GM12891 (cell line): ENCODE measurements at regions not wholly inside any gene's neighbourhood (a gene's known extent, or its start where the extent isn't known, plus 50 kb on each side); places are given as distances from the start of the nearest gene placed in this dataset.

Source experiments
- PAX5 ChIP-seq: IDR thresholded peaks from 2 replicates; pipeline ENCODE4 v1.6.1; 2011; ENCODE audit warnings: low read length, moderate library complexity, mild to moderate bottlenecking; ENCODE audit not compliant: insufficient read depth, severe bottlenecking
- POLR2A ChIP-seq: IDR thresholded peaks from 2 replicates; pipeline ENCODE4 v1.6.1; 2011; ENCODE audit warnings: low read depth, low read length, control low read depth
- POLR2AphosphoS5 ChIP-seq: IDR thresholded peaks from 2 replicates; pipeline ENCODE4 v1.6.1; 2011; ENCODE audit warnings: low read depth, low read length, control low read depth
- POU2F2 ChIP-seq: IDR thresholded peaks from 2 replicates; pipeline ENCODE4 v1.6.1; 2011; ENCODE audit warnings: low read depth, mild to moderate bottlenecking, control low read depth, low read length, moderate library complexity
- TAF1 ChIP-seq: IDR thresholded peaks from 2 replicates; pipeline ENCODE4 v1.6.1; 2011; ENCODE audit warnings: low read depth, low read length, control low read depth

GRCh38 chr5:93145019-93145418 lies 436.0 kb downstream of the NR2F1-AS1 start:
- TF ChIP-seq POLR2AphosphoS5: no peak
- no peak for TF ChIP-seq POLR2A
- TF ChIP-seq TAF1: no peak
- no peak for TF ChIP-seq POU2F2
- no peak for TF ChIP-seq PAX5
